K562 (cell line): ENCODE measurements at regions not wholly inside any gene's neighbourhood (a gene's known extent, or its start where the extent isn't known, plus 50 kb on each side); places are given as distances from the start of the nearest gene placed in this dataset.

Experiments used
- MXI1 ChIP-seq: IDR thresholded peaks from 2 replicates; pipeline ENCODE4 v1.6.1; 2011; ENCODE audit warnings: low read depth, mild to moderate bottlenecking, improper control_type of control experiment, low read length
- TF ChIP-seq, protein P1 (sequence below), 3 experiments: IDR thresholded peaks in 2 of 3; conservative IDR thresholded peaks in 1 of 3; 2 replicates each; pipeline ENCODE4 v1.5.1; 2011 to 2012; ENCODE audit warnings: low read length in 3 of 3, mild to moderate bottlenecking in 3 of 3, control low read depth in 2 of 3, improper control_type of control experiment in 1 of 3, inconsistent platforms in 1 of 3, low read depth in 1 of 3, mixed read lengths in 1 of 3, moderate library complexity in 1 of 3; ENCODE audit not compliant: insufficient read depth in 2 of 3

DNA sequence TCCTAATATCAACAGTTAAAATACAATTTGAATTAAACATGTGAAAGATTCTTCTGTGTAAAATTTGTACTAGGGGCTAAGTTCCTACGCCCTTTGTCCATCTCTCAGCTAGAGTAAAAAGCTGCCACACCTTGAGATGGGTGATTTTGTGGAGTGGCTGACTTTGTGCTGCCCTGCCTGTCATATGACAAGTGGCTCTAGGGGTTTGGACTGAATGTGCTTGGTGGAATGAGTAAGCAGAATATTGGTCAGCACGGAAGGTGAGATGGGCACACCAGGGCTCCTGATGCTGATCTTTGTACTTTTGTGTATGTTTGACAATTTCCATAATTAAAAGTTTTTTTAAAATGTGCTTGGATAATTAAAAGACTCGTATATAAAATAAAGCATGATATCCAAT, 133.6 kb upstream of the SLC45A1 start:
- TF ChIP-seq, protein P1, sequence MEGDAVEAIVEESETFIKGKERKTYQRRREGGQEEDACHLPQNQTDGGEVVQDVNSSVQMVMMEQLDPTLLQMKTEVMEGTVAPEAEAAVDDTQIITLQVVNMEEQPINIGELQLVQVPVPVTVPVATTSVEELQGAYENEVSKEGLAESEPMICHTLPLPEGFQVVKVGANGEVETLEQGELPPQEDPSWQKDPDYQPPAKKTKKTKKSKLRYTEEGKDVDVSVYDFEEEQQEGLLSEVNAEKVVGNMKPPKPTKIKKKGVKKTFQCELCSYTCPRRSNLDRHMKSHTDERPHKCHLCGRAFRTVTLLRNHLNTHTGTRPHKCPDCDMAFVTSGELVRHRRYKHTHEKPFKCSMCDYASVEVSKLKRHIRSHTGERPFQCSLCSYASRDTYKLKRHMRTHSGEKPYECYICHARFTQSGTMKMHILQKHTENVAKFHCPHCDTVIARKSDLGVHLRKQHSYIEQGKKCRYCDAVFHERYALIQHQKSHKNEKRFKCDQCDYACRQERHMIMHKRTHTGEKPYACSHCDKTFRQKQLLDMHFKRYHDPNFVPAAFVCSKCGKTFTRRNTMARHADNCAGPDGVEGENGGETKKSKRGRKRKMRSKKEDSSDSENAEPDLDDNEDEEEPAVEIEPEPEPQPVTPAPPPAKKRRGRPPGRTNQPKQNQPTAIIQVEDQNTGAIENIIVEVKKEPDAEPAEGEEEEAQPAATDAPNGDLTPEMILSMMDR (IDR thresholded peaks at IDR 0.05 in 2 of 3, conservative IDR thresholded peaks at IDR 0.05 in 1 of 3; ENCODE audit: insufficient read depth in 2 of 3, low read depth in 1 of 3, low read length in 3 of 3): no peak
- no peak for TF ChIP-seq MXI1
